ENCODE measurements at regions not wholly inside any gene's neighbourhood (a gene's known extent, or its start where the extent isn't known, plus 50 kb on each side); places are given as distances from the start of the nearest gene placed in this dataset.

GRCh38 chr6:3643921-3644738 lies 107.4 kb downstream of the PXDC1 start:
- no peak for DNase-seq (ENCODE audit: low spot score)

- DNase-seq (ENCODE audit: low spot score): no peak
Observed at GRCh38 chr6:3640868-3641267, 110.6 kb downstream of the PXDC1 start.

GRCh38 chr6:3638662-3639061 lies 112.9 kb downstream of the PXDC1 start:
- no peak for DNase-seq (ENCODE audit: low spot score)

DNA sequence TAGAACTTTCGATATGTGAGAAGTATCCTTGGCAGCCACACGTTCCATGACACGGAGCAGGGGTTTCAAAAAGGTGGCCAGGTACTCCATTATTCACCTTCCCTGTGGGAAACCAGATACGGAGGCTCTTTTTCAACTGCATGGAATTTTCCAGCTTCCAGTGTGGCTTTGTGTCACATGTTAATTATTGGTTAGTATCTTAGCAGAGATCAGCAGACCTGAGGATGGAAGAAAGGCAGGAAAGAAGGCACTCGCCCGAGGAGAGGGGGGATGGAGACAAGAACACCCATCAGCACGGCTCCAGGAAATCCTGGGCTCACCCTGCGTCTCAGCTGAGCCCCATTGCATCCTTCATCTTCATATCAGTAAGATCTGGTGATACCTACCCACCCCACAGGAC lies 115.5 kb downstream of the PXDC1 start:
- no peak for DNase-seq (ENCODE audit: low spot score)

DNA sequence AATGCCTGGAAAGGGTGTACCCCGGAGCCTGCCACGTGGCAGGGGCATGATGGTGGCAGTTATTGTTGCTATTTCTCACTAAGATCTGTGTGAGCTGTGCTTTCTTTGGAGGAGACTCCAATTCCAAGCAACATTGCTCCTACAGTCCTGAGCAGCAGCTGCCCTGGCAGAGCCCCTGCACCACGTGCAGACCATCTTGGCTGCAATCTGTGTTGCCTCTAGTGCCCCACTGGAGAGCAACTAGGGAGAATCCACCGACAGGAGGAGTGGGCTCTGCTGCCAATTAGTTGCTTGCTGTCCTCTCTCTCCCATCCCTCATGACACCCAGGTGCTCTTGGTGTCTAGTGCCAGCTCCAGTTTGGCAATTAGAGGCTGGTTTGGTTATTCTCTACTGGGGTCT lies 116.0 kb downstream of the PXDC1 start:
- DNase-seq (ENCODE audit: low spot score): no peak

DNA sequence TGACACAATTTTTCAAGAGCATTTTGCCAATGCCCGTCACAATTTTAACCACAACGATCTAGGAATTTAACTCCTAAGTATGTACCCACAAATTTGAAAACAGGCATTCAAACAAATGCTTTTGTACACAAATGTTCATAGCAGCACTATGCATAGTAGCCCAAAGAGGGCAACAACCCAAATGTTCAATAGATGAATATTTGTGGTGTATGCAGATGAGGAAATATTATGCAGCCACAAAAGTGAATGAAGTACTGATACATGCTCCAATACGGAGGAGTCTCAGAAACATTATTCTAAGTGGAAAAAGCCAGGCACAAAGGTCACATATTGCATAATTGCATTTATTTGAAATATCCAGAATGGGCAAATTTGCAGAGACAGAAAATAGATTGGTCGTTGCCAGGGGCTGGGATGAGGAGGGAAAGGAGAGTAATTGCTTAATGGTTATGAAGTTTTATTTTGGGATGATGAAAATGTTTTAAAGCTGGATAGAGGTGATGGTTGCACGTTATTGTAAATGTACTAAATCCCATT lies 117.2 kb downstream of the PXDC1 start:
- DNase-seq (ENCODE audit: low spot score): no peak

DNA sequence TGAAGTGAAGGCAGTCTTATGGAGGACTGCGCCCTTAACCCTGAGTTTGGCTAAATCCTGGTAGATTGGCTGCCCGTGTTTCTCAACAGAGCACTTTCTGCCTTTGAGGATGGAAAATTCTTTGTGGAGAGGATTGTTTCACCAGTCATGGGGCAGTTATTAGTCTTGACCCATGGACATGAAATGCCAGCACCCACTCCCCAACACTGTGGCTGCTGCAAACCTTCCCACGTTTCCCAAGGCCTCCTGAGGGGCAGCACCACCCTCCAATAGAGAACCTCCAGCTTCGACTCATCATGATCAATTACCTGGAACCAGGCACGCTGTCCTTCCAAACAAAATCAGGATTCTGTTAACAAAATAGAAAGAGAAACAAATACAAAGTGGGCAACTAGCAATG lies 117.8 kb downstream of the PXDC1 start:
- no peak for DNase-seq (ENCODE audit: low spot score)

DNA sequence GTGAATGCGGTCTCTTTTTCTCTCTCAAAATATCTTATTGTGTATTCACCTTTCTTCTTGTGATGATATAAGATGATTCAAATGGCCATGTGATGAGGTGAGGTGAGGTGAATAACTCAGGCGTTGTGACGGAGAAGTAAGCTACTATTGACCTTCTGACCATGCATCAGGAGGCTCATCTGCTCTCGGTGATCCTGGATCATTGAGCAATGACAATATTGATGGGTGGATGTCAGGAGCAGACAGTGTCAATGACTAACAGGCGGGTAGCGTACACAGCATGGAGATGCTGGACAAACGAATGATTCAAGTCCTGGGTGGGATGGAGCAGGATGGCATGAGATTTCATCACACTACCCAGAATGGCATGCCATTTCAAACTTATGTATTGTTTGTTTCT lies 119.6 kb downstream of the PXDC1 start:
- no peak for DNase-seq (ENCODE audit: low spot score)

- no peak for DNase-seq (ENCODE audit: low spot score)
Observed at GRCh38 chr6:3631186-3631585, 120.3 kb downstream of the PXDC1 start.

- DNase-seq (ENCODE audit: low spot score): no peak
Observed at GRCh38 chr6:3630258-3630835, 121.2 kb downstream of the PXDC1 start.

- DNase-seq (ENCODE audit: low spot score): no peak
Observed at GRCh38 chr6:3627956-3628835, 123.3 kb downstream of the PXDC1 start.

DNA sequence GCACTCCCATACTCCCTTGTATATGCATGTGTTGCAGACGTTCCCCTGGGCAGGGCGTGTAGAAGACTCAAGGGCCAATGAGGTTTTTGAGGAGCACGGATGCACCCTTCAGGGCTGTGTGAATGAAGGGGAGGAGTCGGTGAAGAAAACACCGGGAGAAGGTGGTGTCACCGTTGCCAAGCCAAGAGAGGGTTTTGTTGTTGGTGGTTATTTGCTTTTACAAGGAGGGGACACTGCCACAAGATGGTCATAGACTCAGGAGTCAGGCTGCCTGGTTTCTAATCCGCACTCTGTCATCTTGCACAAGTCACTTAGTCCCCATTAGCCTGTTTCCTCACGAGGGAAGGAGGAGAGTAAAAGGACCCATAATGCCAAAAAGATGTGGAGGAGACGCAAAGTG lies 124.0 kb downstream of the PXDC1 start:
- DNase-seq (ENCODE audit: low spot score): no peak

DNA sequence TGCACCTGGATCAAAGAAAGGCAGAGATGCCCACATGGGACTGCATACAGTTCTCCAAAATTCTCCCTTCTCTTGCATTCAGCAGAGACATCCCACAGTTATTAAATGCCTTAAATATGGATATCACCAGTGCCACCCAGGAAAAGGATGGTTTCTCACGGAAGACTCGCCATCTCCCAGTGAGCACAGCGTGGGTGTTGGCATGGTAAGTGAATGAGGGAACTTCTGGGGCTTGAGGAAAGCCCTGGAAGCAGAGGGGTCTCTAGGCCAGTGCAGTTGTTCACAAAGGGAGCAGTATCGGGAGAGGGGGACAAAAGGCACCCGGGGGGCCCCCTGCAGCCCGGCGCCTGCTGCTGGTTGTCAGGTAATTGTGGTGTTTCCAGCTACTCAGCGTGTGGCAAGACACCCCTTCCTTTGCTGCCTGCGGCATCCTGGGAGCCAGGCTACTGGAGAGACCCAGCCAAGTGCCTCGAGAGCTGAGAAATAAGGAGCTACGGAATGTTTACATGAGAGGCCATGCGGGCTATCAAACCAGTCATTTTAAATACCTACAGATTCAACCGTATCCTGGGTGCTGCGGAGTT lies 125.4 kb downstream of the PXDC1 start:
- DNase-seq (ENCODE audit: low spot score): no peak

- no peak for DNase-seq (ENCODE audit: low spot score)
Observed at GRCh38 chr6:3625149-3625979, 126.1 kb downstream of the PXDC1 start.

- no peak for DNase-seq (ENCODE audit: low spot score)
Observed at GRCh38 chr6:3624250-3625136, 127.0 kb downstream of the PXDC1 start.

- no peak for DNase-seq (ENCODE audit: low spot score)
Observed at GRCh38 chr6:3623451-3624249, 127.9 kb downstream of the PXDC1 start.

GRCh38 chr6:3621411-3621810 lies 130.1 kb downstream of the PXDC1 start:
- no peak for DNase-seq (ENCODE audit: low spot score)

DNA sequence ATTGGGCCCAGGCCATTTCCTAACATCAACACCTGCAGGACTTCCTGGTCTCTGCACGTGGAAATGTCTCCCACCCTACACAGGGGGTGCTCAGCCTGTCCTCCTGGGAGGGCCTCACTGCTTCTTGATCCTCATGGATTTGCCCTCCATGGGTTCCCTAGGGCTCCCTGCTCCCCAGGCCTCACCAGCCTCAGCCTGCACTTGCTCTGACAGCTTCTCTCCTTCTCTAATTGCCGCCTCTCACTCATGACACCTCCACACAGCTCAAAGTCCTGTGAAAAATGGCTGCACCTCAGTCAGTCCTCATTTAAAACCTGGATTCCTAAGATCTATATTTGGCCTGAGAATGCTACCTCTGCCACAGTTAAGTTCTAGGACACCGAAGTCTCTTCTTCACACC lies 130.6 kb downstream of the PXDC1 start:
- no peak for DNase-seq (ENCODE audit: low spot score)

- DNase-seq (ENCODE audit: low spot score): no peak
Observed at GRCh38 chr6:3620389-3620788, 131.1 kb downstream of the PXDC1 start.

Data from mucosa of gallbladder (tissue), 1 donor.